Adrenal gland (tissue), 5 donors: ENCODE measurements at regions not wholly inside any gene's neighbourhood (a gene's known extent, or its start where the extent isn't known, plus 50 kb on each side); places are given as distances from the start of the nearest gene placed in this dataset.

Experiments
- CTCF ChIP-seq, 6 experiments: fragments of 450-650 bp in 4 of 6; fragments of 200-600 bp in 2 of 6; sonication (generic) in 1 of 6; IDR thresholded peaks; 1 replicate in 5 of 6; 2 replicates in 1 of 6; pipeline versions ENCODE4 v1.5.1 to v1.8.0; 2016 to 2021; ENCODE audit warnings: antibody characterized with exemption in 6 of 6, mild to moderate bottlenecking in 2 of 6, moderate library complexity in 1 of 6
- POLR2A ChIP-seq, 2 donors: fragments of 450-650 bp; IDR thresholded peaks; one replicate each; pipeline ENCODE4 v1.6.1; 2017; ENCODE audit warnings: antibody characterized with exemption in 2 of 2, mild to moderate bottlenecking in 2 of 2, moderate library complexity in 1 of 2
- donor health status: DM: no; HTN: no; CAD: no.

GRCh38 chr20:40547483-40548091 lies 141.4 kb downstream of the MAFB start:
- no peak for TF ChIP-seq POLR2A (IDR thresholded peaks at IDR 0.05)
- TF ChIP-seq CTCF (IDR thresholded peaks at IDR 0.05), result no peak
